CD14-positive monocyte (primary cell): ENCODE measurements at regions not wholly inside any gene's neighbourhood (a gene's known extent, or its start where the extent isn't known, plus 50 kb on each side); places are given as distances from the start of the nearest gene placed in this dataset.

Experiments used
- DNase-seq, 3 donors: peaks; one replicate each; pipeline ENCODE4 v3.0.0-alpha.2; 2011 to 2022
- H2AFZ ChIP-seq: 2 replicates; pipeline ENCODE4 v1.6.0; 2012; ENCODE audit warnings: mild to moderate bottlenecking, low read depth, low read length, inconsistent platforms; ENCODE audit not compliant: insufficient read depth, poor library complexity, severe bottlenecking
- H3K27ac ChIP-seq, 2 donors: 1 replicate in 1 of 2; 2 replicates in 1 of 2; pipeline ENCODE4 v1.5.1; 2012 to 2013; ENCODE audit warnings: low read length in 2 of 2, control low read depth in 1 of 2, inconsistent platforms in 1 of 2, low read depth in 1 of 2, mild to moderate bottlenecking in 1 of 2
- H3K27me3 ChIP-seq, 2 donors: one replicate each; pipeline versions ENCODE4 v1.6.0 to v1.6.1; 2011 to 2013; ENCODE audit warnings: low read length in 2 of 2; ENCODE audit not compliant: control insufficient read depth in 2 of 2, insufficient read depth in 2 of 2
- H3K36me3 ChIP-seq, 2 donors: replicated peaks in 1 of 2; 1 replicate in 1 of 2; 2 replicates in 1 of 2; pipeline versions ENCODE4 v1.5.1 to v1.6.1; 2012 to 2013; ENCODE audit warnings: low read length in 2 of 2, control low read depth in 1 of 2, inconsistent platforms in 1 of 2, mild to moderate bottlenecking in 1 of 2; ENCODE audit not compliant: insufficient read depth in 2 of 2, control insufficient read depth in 1 of 2
- H3K4me1 ChIP-seq, 2 donors: 1 replicate in 1 of 2; 2 replicates in 1 of 2; pipeline versions ENCODE4 v1.5.1 to v1.6.1; 2012 to 2013; ENCODE audit warnings: low read length in 2 of 2, control low read depth in 1 of 2, inconsistent platforms in 1 of 2, mild to moderate bottlenecking in 1 of 2, moderate library complexity in 1 of 2; ENCODE audit not compliant: insufficient read depth in 2 of 2, control insufficient read depth in 1 of 2
- H3K4me2 ChIP-seq: replicated peaks from 2 replicates; pipeline ENCODE3; 2012; ENCODE audit warnings: low read length, moderate library complexity, mild to moderate bottlenecking; ENCODE audit not compliant: poor library complexity, severe bottlenecking; ENCODE audit errors: extremely low read depth
- H3K4me3 ChIP-seq, 3 experiments: fragments of 200-600 bp in 1 of 3; sonication (generic) in 1 of 3; replicated peaks in 1 of 3; 1 replicate in 2 of 3; 2 replicates in 1 of 3; pipeline ENCODE4 v1.5.1; 2011 to 2013; ENCODE audit warnings: low read length in 3 of 3, mild to moderate bottlenecking in 3 of 3, control low read depth in 2 of 3, low read depth in 2 of 3, inconsistent platforms in 1 of 3, moderate library complexity in 1 of 3
- H3K79me2 ChIP-seq: 2 replicates; pipeline ENCODE4 v1.6.0; 2012; ENCODE audit warnings: mild to moderate bottlenecking, control low read depth, inconsistent platforms, low read length, moderate library complexity; ENCODE audit not compliant: insufficient read depth
- H3K9ac ChIP-seq: 2 replicates; pipeline ENCODE4 v1.6.0; 2017; ENCODE audit warnings: low read length, mild to moderate bottlenecking; ENCODE audit not compliant: insufficient read depth, poor library complexity, severe bottlenecking
- H3K9me3 ChIP-seq, 2 donors: replicated peaks in 1 of 2; 1 replicate in 1 of 2; 2 replicates in 1 of 2; pipeline versions ENCODE4 v1.5.1 to v1.6.1; 2012 to 2013; ENCODE audit warnings: low read length in 2 of 2, control low read depth in 1 of 2; ENCODE audit not compliant: control insufficient read depth in 1 of 2, insufficient read depth in 1 of 2
- H4K20me1 ChIP-seq: 2 replicates; pipeline ENCODE4 v1.6.0; 2012; ENCODE audit warnings: mild to moderate bottlenecking, low read length, control low read depth, moderate library complexity; ENCODE audit not compliant: insufficient read depth
- H3K27ac Mint-ChIP-seq, 7 donors: one replicate each; pipeline ENCODE4 v1.8.0; 2020; ENCODE audit warnings: mild to moderate bottlenecking in 7 of 7, mixed read lengths in 7 of 7, moderate library complexity in 6 of 7, inconsistent platforms in 2 of 7
- H3K27me3 Mint-ChIP-seq, 3 donors: one replicate each; pipeline ENCODE4 v1.8.0; 2021 to 2022; ENCODE audit warnings: low read depth in 3 of 3, mild to moderate bottlenecking in 3 of 3, mixed read lengths in 3 of 3, moderate library complexity in 3 of 3, inconsistent platforms in 1 of 3
- H3K36me3 Mint-ChIP-seq, 2 donors: one replicate each; pipeline ENCODE4 v1.8.0; 2020; ENCODE audit warnings: mixed read lengths in 2 of 2, inconsistent platforms in 1 of 2, mild to moderate bottlenecking in 1 of 2
- H3K4me1 Mint-ChIP-seq: one replicate; pipeline ENCODE4 v1.8.0; 2020; ENCODE audit warnings: mild to moderate bottlenecking, mixed read lengths
- H3K4me3 Mint-ChIP-seq, 2 donors: one replicate each; pipeline ENCODE4 v1.8.0; 2020; ENCODE audit warnings: mild to moderate bottlenecking in 2 of 2, mixed read lengths in 2 of 2, moderate library complexity in 1 of 2
- H3K9me3 Mint-ChIP-seq, 7 donors: one replicate each; pipeline ENCODE4 v1.8.0; 2020 to 2022; ENCODE audit warnings: mixed read lengths in 7 of 7, mild to moderate bottlenecking in 6 of 7, moderate library complexity in 6 of 7, inconsistent platforms in 2 of 7
- CTCF ChIP-seq: fragments of 200-600 bp; IDR thresholded peaks from one replicate; pipeline ENCODE4 v1.8.0; 2022; ENCODE audit warnings: antibody characterized with exemption, mild to moderate bottlenecking
- WGBS: methylation state at CpG from one replicate; pipeline ENCODE4 v1.1.5; 2013; ENCODE audit warnings: missing lambda C conversion rate; ENCODE audit not compliant: insufficient coverage; 5-methylcytosine and 5-hydroxymethylcytosine counted together
- intact Hi-C, 2 donors: fragments of 100-400 bp; cut with micrococcal nuclease; formaldehyde crosslinking; loops; one replicate each; pipeline versions ENCODE4 v1.15.0 to v1.15.1; 2023

- 0% methylated on average over 1 of the region's 1 CpG for WGBS
- Mint-ChIP-seq H3K9me3 (no peaks in the 10 kb centered on the region), H3K4me3 (no peak overlapping the region), H3K36me3 (no peaks in the 10 kb centered on the region), H3K27me3 (peaks cover 0 to 2% (median 1%) of the 10 kb centered on the region in 3 donors), H3K4me1 (peaks cover 19% of the 10 kb centered on the region), H3K27ac (no peak overlapping the region)
- TF ChIP-seq CTCF: no peak
- Histone ChIP-seq H2AFZ (peak overlapping the region; percentile 33), H3K9ac (no peak overlapping the region), H3K9me3 (no peaks in the 10 kb centered on the region), H4K20me1 (no peaks in the 10 kb centered on the region), H3K27ac (no peak overlapping the region), H3K4me3 (no peak overlapping the region), H3K79me2 (no peaks in the 10 kb centered on the region), H3K36me3 (no peaks in the 10 kb centered on the region), H3K4me1 (peaks cover 9 to 11% of the 10 kb centered on the region in 2 donors), H3K4me2 (no peak overlapping the region), H3K27me3 (no peaks in the 10 kb centered on the region)
- intact Hi-C loops: no loop called here
- DNase-seq: no peak
Measured at GRCh38 chr6:137637121-137637520, 142.9 kb upstream of the OLIG3 start.

- peaks cover 9 to 11% of the 10 kb centered on the region in 2 donors for H3K4me1 ChIP-seq
- H3K27ac ChIP-seq: no peak overlapping the region
- H3K27ac Mint-ChIP-seq: no peak overlapping the region
- no peak for TF ChIP-seq CTCF
- no peak overlapping the region for H3K9ac ChIP-seq
- no peak for DNase-seq
- intact Hi-C loops: no loop called here
- H3K36me3 ChIP-seq: no peaks in the 10 kb centered on the region
- no peak overlapping the region for H3K4me3 ChIP-seq
- no peaks in the 10 kb centered on the region for H3K36me3 Mint-ChIP-seq
- H3K4me1 Mint-ChIP-seq: peaks cover 15% of the 10 kb centered on the region
- H3K27me3 ChIP-seq: no peaks in the 10 kb centered on the region
- no peaks in the 10 kb centered on the region for H3K79me2 ChIP-seq
- H3K4me2 ChIP-seq: no peak overlapping the region
- H4K20me1 ChIP-seq: no peaks in the 10 kb centered on the region
- H3K9me3 ChIP-seq: no peaks in the 10 kb centered on the region
- 0% methylated on average over 1 of the region's 3 CpGs for WGBS
- no peaks in the 10 kb centered on the region for H3K9me3 Mint-ChIP-seq
- H3K27me3 Mint-ChIP-seq: peaks cover 0 to 6% (median 2%) of the 10 kb centered on the region in 3 donors
- no peak overlapping the region for H3K4me3 Mint-ChIP-seq
- no peak overlapping the region for H2AFZ ChIP-seq
Measured at GRCh38 chr6:137638926-137639706, 144.9 kb upstream of the OLIG3 start.
